SK-N-SH (cell line): ENCODE measurements at regions not wholly inside any gene's neighbourhood (a gene's known extent, or its start where the extent isn't known, plus 50 kb on each side); places are given as distances from the start of the nearest gene placed in this dataset.

Experiments used
- CTCF ChIA-PET: fragments of 300-600, 350-600 bp; formaldehyde crosslinking; extraction: SDS; loops from one replicate; lab custom pipeline; 2021; lab: Yijun Ruan, JAX
- POLR2A ChIA-PET: fragments of 350-600 bp; sonication (Branson Sonifier 250); formaldehyde crosslinking; extraction: SDS; loops from one replicate; lab custom pipeline; 2020; ENCODE audit warnings: antibody characterized with exemption, inconsistent platforms; lab: Yijun Ruan, JAX
- DNase-seq: peaks from one replicate; pipeline ENCODE4 v3.0.0; 2012
- H2AFZ ChIP-seq: fragments of 200-600 bp; sonication (generic); 2 replicates; pipeline ENCODE4 v1.8.1; 2016; ENCODE audit warnings: antibody characterized with exemption, mild to moderate bottlenecking, low read depth
- H3F3A ChIP-seq: fragments of 200-600 bp; sonication (generic); replicated peaks from 2 replicates; pipeline ENCODE3; 2016; ENCODE audit warnings: antibody characterized with exemption, mild to moderate bottlenecking; ENCODE audit not compliant: insufficient read depth
- H3K27ac ChIP-seq, 2 experiments: fragments of 200-500 bp in 1 of 2; fragments of 200-600 bp in 1 of 2; sonication (Bioruptor generic) in 1 of 2; sonication (generic), shearing (Covaris generic) in 1 of 2; 2 replicates each; pipeline versions ENCODE4 v1.5.1 to v1.6.1; 2014 to 2016; ENCODE audit warnings: low read depth in 2 of 2, inconsistent platforms in 1 of 2, low read length in 1 of 2, mild to moderate bottlenecking in 1 of 2, mixed read lengths in 1 of 2
- H3K27me3 ChIP-seq: fragments of 200-600 bp; sonication (generic), shearing (Covaris generic); 2 replicates; pipeline ENCODE4 v1.6.1; 2016; ENCODE audit warnings: mixed run types; ENCODE audit not compliant: insufficient read depth
- H3K36me3 ChIP-seq, 2 experiments: fragments of 200-500 bp in 1 of 2; fragments of 200-600 bp in 1 of 2; sonication (Bioruptor generic) in 1 of 2; sonication (generic) in 1 of 2; replicated peaks in 1 of 2; 2 replicates each; pipeline versions ENCODE3 to v1.5.1; 2014 to 2016; ENCODE audit warnings: low read length in 1 of 2, mild to moderate bottlenecking in 1 of 2; ENCODE audit not compliant: insufficient read depth in 2 of 2, control insufficient read depth in 1 of 2
- H3K4me1 ChIP-seq, 2 experiments: fragments of 200-500 bp in 1 of 2; fragments of 200-600 bp in 1 of 2; sonication (Bioruptor generic) in 1 of 2; sonication (generic), shearing (Covaris generic) in 1 of 2; 2 replicates each; pipeline versions ENCODE4 v1.5.1 to v1.6.1; 2014 to 2016; ENCODE audit warnings: low read depth in 1 of 2, low read length in 1 of 2, mixed run types in 1 of 2; ENCODE audit not compliant: insufficient read depth in 2 of 2, control insufficient read depth in 1 of 2
- H3K4me2 ChIP-seq: fragments of 200-600 bp; sonication (generic), shearing (Covaris generic); 2 replicates; pipeline ENCODE4 v1.6.1; 2017; ENCODE audit warnings: mixed run types
- H3K4me3 ChIP-seq, 2 experiments: fragments of 200-500 bp in 1 of 2; fragments of 200-600 bp in 1 of 2; sonication (Bioruptor generic) in 1 of 2; sonication (generic), shearing (Covaris generic) in 1 of 2; 2 replicates each; pipeline versions ENCODE4 v1.5.1 to v1.8.1; 2014 to 2016; ENCODE audit warnings: low read depth in 2 of 2, inconsistent platforms in 1 of 2, low read length in 1 of 2, mild to moderate bottlenecking in 1 of 2, mixed read lengths in 1 of 2, moderate library complexity in 1 of 2
- H3K79me2 ChIP-seq: fragments of 200-600 bp; sonication (generic); 2 replicates; pipeline ENCODE4 v1.8.1; 2017; ENCODE audit warnings: mild to moderate bottlenecking; ENCODE audit not compliant: insufficient read depth
- H3K9ac ChIP-seq: fragments of 200-600 bp; sonication (generic); 2 replicates; pipeline ENCODE4 v1.6.1; 2017; ENCODE audit warnings: mixed run types
- H3K9me2 ChIP-seq: fragments of 200-600 bp; sonication (generic); 2 replicates; pipeline ENCODE4 v1.6.1; 2017; ENCODE audit warnings: mixed run types
- H3K9me3 ChIP-seq: fragments of 200-600 bp; sonication (generic); 2 replicates; pipeline ENCODE4 v1.6.1; 2017; ENCODE audit warnings: mixed run types, mild to moderate bottlenecking, moderate library complexity
- H4K20me1 ChIP-seq: fragments of 200-600 bp; sonication (generic); 2 replicates; pipeline ENCODE4 v1.6.1; 2017; ENCODE audit warnings: mild to moderate bottlenecking, mixed run types; ENCODE audit not compliant: insufficient read depth
- CHD2 ChIP-seq: fragments of 150-350 bp; IDR thresholded peaks from 2 replicates; pipeline ENCODE4 v1.6.1; 2018; ENCODE audit warnings: low read length; ENCODE audit not compliant: partially characterized antibody
- JUND ChIP-seq: IDR thresholded peaks from 2 replicates; pipeline ENCODE4 v1.4.0; 2012
- MAX ChIP-seq: IDR thresholded peaks from 2 replicates; pipeline ENCODE4 v1.4.0; 2012; ENCODE audit warnings: low read depth
- MEF2A ChIP-seq: IDR thresholded peaks from 2 replicates; pipeline ENCODE4 v1.4.0; 2012; ENCODE audit warnings: low read depth, borderline replicate concordance
- NRF1 ChIP-seq: IDR thresholded peaks from 2 replicates; pipeline ENCODE4 v1.6.1; 2012; ENCODE audit warnings: low read depth, mild to moderate bottlenecking, low read length
- RAD21 ChIP-seq: IDR thresholded peaks from 2 replicates; pipeline ENCODE4 v1.6.1; 2012; ENCODE audit warnings: mild to moderate bottlenecking, low read length
- REST ChIP-seq: IDR thresholded peaks from 2 replicates; pipeline ENCODE4 v1.6.1; 2012; ENCODE audit warnings: mild to moderate bottlenecking, low read depth, low read length, moderate library complexity
- SIN3A ChIP-seq: IDR thresholded peaks from 2 replicates; pipeline ENCODE4 v1.6.1; 2012; ENCODE audit warnings: low read depth, mild to moderate bottlenecking, low read length, moderate library complexity, borderline replicate concordance
- TAF1 ChIP-seq: IDR thresholded peaks from 2 replicates; pipeline ENCODE4 v1.6.1; 2012; ENCODE audit warnings: low read depth, mild to moderate bottlenecking, low read length, moderate library complexity, borderline replicate concordance
- TEAD4 ChIP-seq: IDR thresholded peaks from 2 replicates; pipeline ENCODE4 v1.4.0; 2012; ENCODE audit warnings: mild to moderate bottlenecking, borderline replicate concordance; ENCODE audit not compliant: insufficient read depth
- WGBS: methylation state at CpG from one replicate; pipeline ENCODE4 v1.1.6; 2017; ENCODE audit warnings: low lambda C conversion rate; 5-methylcytosine and 5-hydroxymethylcytosine counted together
- TF ChIP-seq, protein P1 (sequence below): IDR thresholded peaks from 2 replicates; pipeline ENCODE4 v1.4.0; 2012; ENCODE audit warnings: low read depth, borderline replicate concordance
- TF ChIP-seq, protein P2 (sequence below): IDR thresholded peaks from 2 replicates; pipeline ENCODE4; 2012

- no peak overlapping the region for H3K9ac ChIP-seq
- CTCF ChIA-PET = interaction anchor here (3.4 kb wide), 1 partner anchor 12 kb away, joined by 14 read pairs; no protein-coding TSS in a partner anchor
- H3F3A ChIP-seq = peaks cover 4% of the 10 kb centered on the region
- H2AFZ ChIP-seq = no peak overlapping the region
- POLR2A ChIA-PET = no interaction called here
- WGBS = 70% methylated on average over 6 of the region's 6 CpGs
- no peaks in the 10 kb centered on the region; a peak in 1 of 4 replicates for H3K4me1 ChIP-seq
- H3K36me3 ChIP-seq = no peaks in the 10 kb centered on the region
- H3K9me2 ChIP-seq = no peaks in the 10 kb centered on the region
- no peaks in the 10 kb centered on the region for H3K9me3 ChIP-seq
- TF ChIP-seq MEF2A = no peak
- TF ChIP-seq, protein P1, sequence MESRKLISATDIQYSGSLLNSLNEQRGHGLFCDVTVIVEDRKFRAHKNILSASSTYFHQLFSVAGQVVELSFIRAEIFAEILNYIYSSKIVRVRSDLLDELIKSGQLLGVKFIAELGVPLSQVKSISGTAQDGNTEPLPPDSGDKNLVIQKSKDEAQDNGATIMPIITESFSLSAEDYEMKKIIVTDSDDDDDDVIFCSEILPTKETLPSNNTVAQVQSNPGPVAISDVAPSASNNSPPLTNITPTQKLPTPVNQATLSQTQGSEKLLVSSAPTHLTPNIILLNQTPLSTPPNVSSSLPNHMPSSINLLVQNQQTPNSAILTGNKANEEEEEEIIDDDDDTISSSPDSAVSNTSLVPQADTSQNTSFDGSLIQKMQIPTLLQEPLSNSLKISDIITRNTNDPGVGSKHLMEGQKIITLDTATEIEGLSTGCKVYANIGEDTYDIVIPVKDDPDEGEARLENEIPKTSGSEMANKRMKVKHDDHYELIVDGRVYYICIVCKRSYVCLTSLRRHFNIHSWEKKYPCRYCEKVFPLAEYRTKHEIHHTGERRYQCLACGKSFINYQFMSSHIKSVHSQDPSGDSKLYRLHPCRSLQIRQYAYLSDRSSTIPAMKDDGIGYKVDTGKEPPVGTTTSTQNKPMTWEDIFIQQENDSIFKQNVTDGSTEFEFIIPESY = no peak
- no peak for TF ChIP-seq JUND
- no peak for TF ChIP-seq TAF1
- TF ChIP-seq CHD2 = no peak
- TF ChIP-seq RAD21 = no peak
- no peak for TF ChIP-seq TEAD4
- TF ChIP-seq MAX = no peak
- TF ChIP-seq, protein P2, sequence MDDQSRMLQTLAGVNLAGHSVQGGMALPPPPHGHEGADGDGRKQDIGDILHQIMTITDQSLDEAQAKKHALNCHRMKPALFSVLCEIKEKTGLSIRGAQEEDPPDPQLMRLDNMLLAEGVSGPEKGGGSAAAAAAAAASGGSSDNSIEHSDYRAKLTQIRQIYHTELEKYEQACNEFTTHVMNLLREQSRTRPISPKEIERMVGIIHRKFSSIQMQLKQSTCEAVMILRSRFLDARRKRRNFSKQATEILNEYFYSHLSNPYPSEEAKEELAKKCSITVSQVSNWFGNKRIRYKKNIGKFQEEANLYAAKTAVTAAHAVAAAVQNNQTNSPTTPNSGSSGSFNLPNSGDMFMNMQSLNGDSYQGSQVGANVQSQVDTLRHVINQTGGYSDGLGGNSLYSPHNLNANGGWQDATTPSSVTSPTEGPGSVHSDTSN = no peak
- no peak for TF ChIP-seq SIN3A
- no peak for TF ChIP-seq REST
- TF ChIP-seq NRF1 = no peak
- no peaks in the 10 kb centered on the region for H3K79me2 ChIP-seq
- no peak overlapping the region for H3K4me3 ChIP-seq
- no peaks in the 10 kb centered on the region for H4K20me1 ChIP-seq
- H3K27ac ChIP-seq = no peak overlapping the region
- no peak for DNase-seq
- H3K27me3 ChIP-seq = no peaks in the 10 kb centered on the region
- no peak overlapping the region for H3K4me2 ChIP-seq
These were observed 71.1 kb downstream of the FAM50B start for GRCh38 chr6:3920321-3920720.
